Effector CD4-positive, alpha-beta T cell (primary cell): ENCODE measurements at regions not wholly inside any gene's neighbourhood (a gene's known extent, or its start where the extent isn't known, plus 50 kb on each side); places are given as distances from the start of the nearest gene placed in this dataset.
"Not testable (repeated sequence)": the region's sequence is repeated elsewhere in the genome, so short reads cannot be mapped to it uniquely, and the experiment has no call there.

ENCODE experiments used
- DNase-seq: peaks from one replicate; pipeline ENCODE4 v3.0.0-alpha.2; 2020

GRCh38 chr2:241959751-241960269, 90.3 kb downstream of the RTP5 start:
- no peak for DNase-seq

GRCh38 chr2:241961454-241961853, 91.9 kb downstream of the RTP5 start:
- DNase-seq: no peak

GRCh38 chr2:241964133-241964532, 94.6 kb downstream of the RTP5 start:
- no peak for DNase-seq

- DNase-seq: peak; percentile 12
Measured at GRCh38 chr2:241965931-241966412, 96.4 kb downstream of the RTP5 start.

- no peak for DNase-seq
Measured at GRCh38 chr2:241966647-241967466, 97.3 kb downstream of the RTP5 start.

GRCh38 chr2:241967467-241968144, 98.1 kb downstream of the RTP5 start:
- no peak for DNase-seq

GRCh38 chr2:241968417-241968816, 98.9 kb downstream of the RTP5 start:
- DNase-seq: no peak

GRCh38 chr2:241969182-241969581, 99.7 kb downstream of the RTP5 start:
- DNase-seq: not testable (repeated sequence)

- no peak for DNase-seq
Measured at GRCh38 chr2:241970716-241971115, 101.2 kb downstream of the RTP5 start.

- DNase-seq: no peak
Measured at GRCh38 chr2:241974096-241974495, 104.6 kb downstream of the RTP5 start.

GRCh38 chr2:241974851-241975592, 105.5 kb downstream of the RTP5 start:
- DNase-seq: no peak

GRCh38 chr2:241975593-241976284, 106.2 kb downstream of the RTP5 start:
- no peak for DNase-seq

GRCh38 chr2:241976296-241976695, 106.8 kb downstream of the RTP5 start:
- no peak for DNase-seq

GRCh38 chr2:241977557-241978300, 108.2 kb downstream of the RTP5 start:
- DNase-seq: no peak

GRCh38 chr2:241978670-241979069, 109.1 kb downstream of the RTP5 start:
- DNase-seq: no peak

GRCh38 chr2:241980193-241980592, 110.7 kb downstream of the RTP5 start:
- DNase-seq: no peak

- DNase-seq: no peak
Measured at GRCh38 chr2:241981076-241981700, 111.7 kb downstream of the RTP5 start.

GRCh38 chr2:241982706-241983570, 113.4 kb downstream of the RTP5 start:
- DNase-seq: no peak

- DNase-seq: no peak
Measured at GRCh38 chr2:241983571-241984270, 114.2 kb downstream of the RTP5 start.

GRCh38 chr2:241984271-241984655, 114.7 kb downstream of the RTP5 start:
- no peak for DNase-seq
